Fibroblast of skin of left biceps (primary cell): ENCODE measurements at regions not wholly inside any gene's neighbourhood (a gene's known extent, or its start where the extent isn't known, plus 50 kb on each side); places are given as distances from the start of the nearest gene placed in this dataset.
"Not testable (repeated sequence)": the region's sequence is repeated elsewhere in the genome, so short reads cannot be mapped to it uniquely, and the experiment has no call there.

Experiments
- DNase-seq, 2 experiments: peaks; one replicate each; pipeline ENCODE4 v3.0.0-alpha.2; 2013; ENCODE audit warnings: low read depth in 2 of 2

DNA sequence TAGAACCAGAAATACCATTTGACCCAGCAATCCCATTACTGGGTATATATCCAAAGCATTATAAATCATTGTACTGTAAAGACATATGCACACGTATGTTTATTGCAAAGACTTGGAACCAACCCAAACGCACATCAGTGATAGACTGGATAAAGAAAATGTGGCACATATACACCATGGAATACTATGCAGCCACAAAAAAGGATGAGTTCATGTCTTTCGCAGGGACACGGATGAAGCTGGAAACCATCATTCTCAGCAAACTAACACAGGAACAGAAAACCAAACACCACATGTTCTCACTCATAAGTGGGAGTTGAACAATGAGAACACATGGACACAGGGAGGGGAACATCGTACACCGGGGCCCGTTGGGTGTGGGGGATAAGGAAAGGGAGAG lies 242.2 kb downstream of the ACTR3 start:
- not testable (repeated sequence) for DNase-seq

GRCh38 chr2:114134146-114134545 lies 244.3 kb downstream of the ACTR3 start:
- no peak for DNase-seq

DNA sequence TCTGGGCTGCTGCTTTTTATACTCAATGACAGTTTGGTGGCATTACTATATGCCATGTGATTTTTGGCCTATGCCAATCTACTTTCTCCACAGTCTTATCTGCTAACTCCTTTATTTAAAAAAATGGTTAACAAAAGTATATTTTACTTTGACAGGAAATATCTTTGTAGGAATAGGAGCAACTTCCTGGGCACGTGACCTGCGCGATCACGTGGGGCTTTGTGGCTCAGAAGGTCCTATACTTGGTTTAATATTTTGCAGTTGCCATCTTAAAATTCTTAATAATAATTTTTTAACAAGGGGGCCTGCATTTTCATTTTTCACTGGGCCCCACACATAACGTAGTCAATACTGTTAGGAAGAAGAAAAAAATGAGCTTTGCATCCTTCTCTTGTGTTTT lies 249.7 kb downstream of the ACTR3 start:
- no peak for DNase-seq

GRCh38 chr2:114156366-114157056 lies 266.6 kb downstream of the ACTR3 start:
- DNase-seq, result no peak

DNA sequence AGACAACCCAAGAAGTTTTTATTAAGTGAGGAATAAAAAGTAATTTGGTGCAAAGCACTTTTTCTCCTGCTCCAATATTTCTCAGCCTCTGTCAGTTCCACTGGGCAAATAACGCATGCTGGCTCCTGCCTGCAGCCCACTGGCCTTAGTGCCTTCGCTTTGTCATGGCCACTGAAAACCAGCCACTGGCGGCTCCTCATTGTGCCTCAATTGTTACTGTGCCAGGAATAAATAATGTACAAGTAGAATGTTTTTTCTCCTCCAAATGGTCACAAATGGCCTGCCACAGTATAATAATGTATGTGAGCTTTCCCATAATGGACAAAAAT lies 267.1 kb downstream of the ACTR3 start:
- no peak for DNase-seq

DNA sequence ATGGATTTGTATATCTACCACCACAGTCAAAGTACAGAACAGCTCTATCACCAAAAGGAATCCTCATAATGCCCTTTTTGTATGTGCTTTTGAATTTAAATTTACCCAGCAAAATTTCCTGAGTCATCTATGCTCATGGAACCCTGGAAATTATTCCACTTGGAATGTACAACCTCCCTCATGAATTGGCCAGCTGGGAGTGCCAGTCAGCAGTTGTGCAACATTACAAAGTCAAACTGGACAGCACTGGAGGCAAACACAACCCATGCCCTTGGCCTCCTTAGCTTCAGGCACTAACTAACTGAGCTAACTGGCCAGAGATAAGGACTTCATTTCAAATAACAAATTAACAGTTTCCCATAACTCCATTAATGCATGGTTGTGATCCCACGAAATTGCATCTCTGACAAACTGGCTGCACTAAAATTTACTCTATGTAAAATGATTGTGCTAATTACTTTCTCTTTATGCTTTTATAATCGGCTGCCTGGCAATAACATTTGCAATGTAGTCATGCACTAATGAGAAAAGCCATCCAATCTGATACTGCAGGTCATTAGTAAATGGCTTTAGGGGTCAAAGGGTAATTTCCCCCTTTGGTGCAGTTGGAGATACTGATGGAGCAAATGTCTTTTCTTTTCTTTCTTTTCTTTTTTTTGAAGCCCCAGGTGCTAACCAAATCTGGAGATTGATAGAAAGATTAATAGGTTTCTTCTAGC lies 270.5 kb downstream of the ACTR3 start:
- DNase-seq, result no peak

GRCh38 chr2:114161371-114161770 lies 271.5 kb downstream of the ACTR3 start:
- no peak for DNase-seq

- DNase-seq, result no peak
These were observed 274.6 kb upstream of the DPP10 start for GRCh38 chr2:114167799-114168198.

GRCh38 chr2:114170070-114170469 lies 272.4 kb upstream of the DPP10 start:
- no peak for DNase-seq

- DNase-seq, result no peak
These were observed 266.9 kb upstream of the DPP10 start for GRCh38 chr2:114175507-114175906.

- DNase-seq, result no peak
These were observed 256.9 kb upstream of the DPP10 start for GRCh38 chr2:114185501-114185900.

- no peak for DNase-seq
These were observed 250.1 kb upstream of the DPP10 start for GRCh38 chr2:114192362-114192761.

- no peak for DNase-seq
These were observed 240.7 kb upstream of the DPP10 start for GRCh38 chr2:114201781-114202180.

- DNase-seq, result no peak
These were observed 238.8 kb upstream of the DPP10 start for GRCh38 chr2:114203679-114204078.

GRCh38 chr2:114213808-114214207 lies 228.6 kb upstream of the DPP10 start:
- no peak for DNase-seq

- DNase-seq, result no peak
These were observed 224.1 kb upstream of the DPP10 start for GRCh38 chr2:114218383-114218782.

DNA sequence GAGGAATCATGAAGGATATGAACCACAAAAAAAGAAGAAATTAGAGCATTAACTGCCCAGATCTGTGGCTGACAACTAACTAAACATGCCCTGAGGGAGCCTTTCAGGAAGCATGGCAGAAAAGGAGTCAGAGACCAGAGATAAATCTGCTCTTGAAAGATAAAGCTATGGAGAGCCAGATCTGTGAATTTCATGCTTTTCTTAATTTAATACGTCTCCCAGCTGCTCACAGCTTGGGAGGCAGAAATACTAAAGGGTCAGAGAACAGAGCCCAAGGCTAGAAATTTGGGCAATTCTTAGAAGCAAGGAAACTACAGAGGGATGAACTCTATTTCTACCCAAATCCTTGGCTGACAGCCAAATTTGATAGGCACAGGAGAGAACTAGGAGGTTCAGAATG lies 223.0 kb upstream of the DPP10 start:
- DNase-seq, result no peak

- no peak for DNase-seq
These were observed 220.1 kb upstream of the DPP10 start for GRCh38 chr2:114222344-114222743.

DNA sequence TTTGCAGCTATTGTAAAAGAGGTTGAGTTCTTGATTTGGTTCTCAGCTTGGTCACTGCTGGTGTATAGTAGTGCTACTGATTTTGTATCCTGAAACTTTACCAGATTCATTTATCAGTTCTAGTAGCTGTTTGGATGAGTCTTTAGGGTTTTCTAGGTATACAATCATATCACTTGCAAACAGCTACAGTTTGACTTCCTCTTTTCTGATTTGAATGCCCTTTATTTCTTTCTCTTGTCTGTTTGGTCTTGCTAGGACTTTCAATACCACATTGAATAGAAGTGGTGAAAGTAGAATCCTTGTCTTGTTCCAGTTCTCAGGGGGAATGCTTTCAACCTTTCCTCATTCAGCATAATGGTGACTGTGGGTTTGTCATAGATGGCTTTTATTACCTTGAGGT lies 210.5 kb upstream of the DPP10 start:
- no peak for DNase-seq

DNA sequence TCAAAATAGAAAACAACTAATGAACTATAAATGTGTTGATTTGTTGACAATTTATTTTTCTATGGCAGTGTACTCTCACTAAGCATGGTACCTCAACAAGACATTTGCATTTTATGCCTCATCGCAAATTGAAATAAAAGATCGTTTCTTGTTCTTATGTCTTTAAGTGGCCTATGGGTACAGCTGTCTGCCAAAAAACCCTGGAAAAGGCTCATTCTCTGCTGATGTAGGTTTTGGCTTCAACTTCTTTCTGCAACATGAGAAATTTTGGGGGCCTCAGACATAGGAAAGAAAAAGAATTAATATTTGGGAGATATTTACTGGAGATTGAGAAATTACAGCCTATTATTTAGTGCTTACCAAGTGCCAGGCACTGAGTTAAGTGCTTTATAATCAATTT lies 205.1 kb upstream of the DPP10 start:
- no peak for DNase-seq

DNA sequence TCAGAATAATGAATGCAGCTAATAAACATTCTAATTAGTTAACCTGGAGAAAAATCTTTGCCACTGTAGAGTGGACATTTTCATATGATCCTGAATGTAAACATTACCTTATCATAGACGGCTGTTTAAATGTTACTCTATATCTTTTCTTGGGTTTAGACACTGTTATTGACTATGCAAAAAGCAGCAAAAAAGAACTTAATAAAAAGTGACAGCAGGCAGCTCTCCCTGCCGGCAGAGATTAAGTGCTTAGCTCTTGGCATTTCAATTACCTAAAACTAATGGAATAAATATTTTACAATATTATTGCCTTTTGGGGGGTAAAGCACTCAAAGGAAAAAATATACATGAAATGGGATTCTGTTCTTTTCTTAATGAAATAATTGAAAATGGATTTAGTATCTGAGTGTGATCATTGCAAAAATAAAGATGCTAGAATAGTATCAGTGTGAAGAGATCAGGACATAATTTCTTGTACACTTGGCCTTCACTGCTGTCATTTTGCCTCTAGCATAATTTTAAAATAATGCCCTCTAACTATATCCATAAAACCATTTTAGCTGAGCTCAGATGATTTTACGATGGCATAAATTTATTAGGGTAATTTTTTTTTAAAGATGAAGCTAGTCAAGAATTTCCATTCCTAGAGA lies 203.4 kb upstream of the DPP10 start:
- DNase-seq, result no peak

GRCh38 chr2:114248648-114249047 lies 193.8 kb upstream of the DPP10 start:
- no peak for DNase-seq

- no peak for DNase-seq
These were observed 189.7 kb upstream of the DPP10 start for GRCh38 chr2:114252713-114253112.
